Cerebellar cortex (tissue), 1 donor: ENCODE measurements at regions not wholly inside any gene's neighbourhood (a gene's known extent, or its start where the extent isn't known, plus 50 kb on each side); places are given as distances from the start of the nearest gene placed in this dataset.
"Not testable (repeated sequence)": the region's sequence is repeated elsewhere in the genome, so short reads cannot be mapped to it uniquely, and the experiment has no call there.

Experiments
- DNase-seq: peaks from one replicate; pipeline ENCODE4 v3.0.0-alpha.2; 2015; ENCODE audit warnings: low spot score

DNA sequence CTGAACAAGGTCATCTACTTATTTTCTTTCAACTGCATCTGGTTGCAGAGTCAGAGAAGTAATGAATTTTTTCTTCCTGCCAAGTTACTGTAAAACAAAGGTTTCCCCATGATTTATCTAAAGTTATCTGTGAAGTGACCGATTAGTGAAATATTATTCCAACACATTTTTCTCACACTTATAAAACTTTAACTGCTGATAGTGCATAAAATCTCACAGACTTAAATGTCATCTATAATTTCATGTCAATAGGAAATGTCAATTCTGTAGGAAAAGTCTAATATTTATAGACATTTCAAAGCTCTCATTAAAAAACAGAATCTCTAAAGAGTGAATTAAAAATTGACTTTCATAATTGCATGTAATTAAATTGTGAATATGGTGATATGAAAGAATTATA lies 397.2 kb downstream of the SLITRK1 start:
- no peak for DNase-seq

DNA sequence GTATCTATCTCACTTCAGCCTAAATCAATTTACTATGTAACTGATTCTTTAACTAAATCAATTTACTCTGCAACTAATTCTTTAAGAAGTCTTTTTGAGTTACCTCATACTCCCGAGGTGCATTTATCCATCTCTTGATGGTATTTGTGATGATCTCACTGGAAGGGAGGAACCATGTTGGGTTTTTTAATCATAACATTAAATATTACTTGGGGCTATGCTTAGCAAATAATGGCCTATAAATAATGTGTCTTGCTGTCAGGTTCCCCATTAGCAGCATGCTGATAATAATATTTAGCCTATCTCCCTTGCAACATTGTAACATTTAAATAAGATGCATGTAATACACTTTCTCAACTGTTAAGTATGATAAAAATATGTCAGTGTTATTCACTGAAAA lies 411.3 kb downstream of the SLITRK1 start:
- no peak for DNase-seq

DNA sequence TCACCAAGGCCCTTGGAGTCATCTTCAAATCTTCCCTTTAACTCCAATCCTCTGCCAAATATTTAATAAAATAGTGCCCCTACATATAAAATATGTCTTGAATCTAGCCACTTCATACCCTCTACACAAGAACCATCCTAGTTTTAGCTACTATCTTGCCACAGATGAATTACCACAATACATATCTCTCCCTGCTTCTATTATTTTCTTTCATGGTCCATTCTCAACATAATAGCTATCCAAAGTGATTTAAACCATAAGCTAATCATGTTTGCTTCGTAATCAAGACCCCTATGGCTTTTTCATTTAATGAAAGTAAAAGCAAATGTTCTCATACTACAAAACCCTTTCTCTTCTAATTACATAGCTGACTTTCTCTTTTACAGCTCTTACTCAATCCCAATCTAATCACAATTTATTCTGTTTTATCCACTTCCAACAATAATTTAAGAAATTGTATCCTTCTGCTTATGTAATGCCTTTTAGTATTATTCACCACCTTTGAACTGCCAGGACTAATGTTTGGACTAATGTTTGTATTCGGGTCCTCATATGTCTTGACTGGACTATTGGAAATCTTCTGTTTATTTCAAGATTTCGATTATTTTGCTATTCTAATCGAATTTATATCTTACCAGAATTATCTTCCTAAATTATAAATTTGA lies 412.0 kb downstream of the SLITRK1 start:
- no peak for DNase-seq

DNA sequence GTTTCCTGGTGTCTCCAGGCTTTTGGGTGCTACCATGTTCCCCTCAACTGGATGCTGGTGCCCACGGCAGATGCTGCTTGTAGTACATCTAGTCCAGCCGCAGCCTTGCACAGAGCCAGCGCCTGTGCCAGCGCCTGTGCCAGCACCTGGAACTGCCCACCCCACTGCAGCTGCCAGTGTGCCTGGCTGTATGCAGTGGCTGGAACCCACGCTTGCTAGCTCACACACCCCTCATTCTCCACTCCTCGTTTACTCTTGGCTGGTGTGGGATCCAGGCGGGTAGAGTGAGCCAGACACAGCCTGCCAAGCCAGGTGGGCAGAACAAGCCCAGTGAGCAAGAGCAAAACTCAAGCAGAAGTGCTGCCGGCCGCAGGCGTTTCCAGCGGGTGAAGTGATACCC lies 428.6 kb downstream of the SLITRK1 start:
- DNase-seq = no peak

DNA sequence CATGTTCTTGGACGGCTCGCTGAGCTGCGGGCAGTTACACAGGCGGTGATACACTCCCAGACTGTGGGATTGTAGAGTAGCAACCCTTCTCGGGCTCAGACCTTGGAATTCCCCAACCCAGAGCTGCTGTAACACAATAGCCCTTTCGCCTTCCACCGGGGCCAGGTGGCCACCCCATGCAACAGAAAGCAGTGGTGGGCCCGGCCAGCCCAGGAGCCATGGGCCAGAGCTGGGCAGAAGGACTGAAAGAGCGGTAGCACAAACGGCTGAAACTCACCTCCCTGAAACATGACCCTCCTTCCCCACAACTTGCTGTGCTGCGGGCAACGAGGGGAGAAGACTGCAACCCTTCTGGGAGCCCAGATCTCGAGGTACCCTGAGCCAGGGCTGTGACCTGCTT lies 429.0 kb downstream of the SLITRK1 start:
- DNase-seq = no peak

DNA sequence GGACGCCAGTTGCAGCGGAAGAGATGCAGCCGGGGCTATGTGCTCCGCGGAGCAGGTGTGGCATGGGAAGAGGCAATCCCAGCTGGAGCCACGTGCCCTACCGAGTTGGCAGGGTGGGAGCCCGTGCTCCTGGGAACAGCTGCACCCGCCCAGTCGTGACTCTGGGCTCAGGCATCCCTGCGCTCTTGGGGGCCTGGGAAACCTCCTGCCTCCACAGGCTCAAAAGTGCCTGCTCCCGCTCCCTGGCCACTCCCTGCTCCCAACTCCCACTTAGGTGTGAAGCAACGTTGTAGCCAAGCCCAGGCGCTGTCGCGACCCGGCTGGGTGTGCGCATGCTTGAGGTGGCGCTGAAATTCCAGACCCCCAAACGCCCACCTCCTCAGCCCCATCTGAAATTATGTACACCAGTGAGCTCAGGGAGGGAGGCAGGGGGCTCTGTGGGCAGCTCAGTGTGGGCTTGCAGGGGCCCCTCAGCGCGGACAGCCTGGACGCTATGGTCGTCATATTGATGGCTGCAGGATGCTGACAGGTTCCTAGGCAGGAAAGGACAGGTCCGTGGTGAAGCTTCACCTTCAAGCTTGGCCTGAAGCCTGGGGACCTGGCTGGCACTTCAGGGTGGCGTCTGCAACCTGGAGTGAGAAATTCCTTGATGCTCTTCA lies 429.9 kb downstream of the SLITRK1 start:
- no peak for DNase-seq

DNA sequence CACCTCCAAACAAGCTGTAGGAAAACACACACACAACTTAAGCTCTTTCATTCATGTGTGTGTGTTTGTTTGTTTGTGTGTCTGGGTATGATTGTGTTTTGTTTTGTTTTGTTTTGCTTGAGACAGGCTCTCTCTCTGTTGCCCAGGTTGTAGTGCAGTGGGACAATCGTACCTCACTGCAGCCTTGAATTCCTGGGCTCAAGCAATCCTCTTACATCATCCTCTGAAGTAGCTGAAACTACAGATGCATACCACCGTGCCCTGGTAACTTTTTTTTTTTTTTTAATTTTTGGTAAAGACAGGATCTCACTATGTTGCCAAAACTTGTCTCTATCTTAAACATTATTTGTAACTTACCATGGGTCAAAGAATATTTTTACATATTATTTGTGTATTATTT lies 431.7 kb downstream of the SLITRK1 start:
- DNase-seq = no peak

DNA sequence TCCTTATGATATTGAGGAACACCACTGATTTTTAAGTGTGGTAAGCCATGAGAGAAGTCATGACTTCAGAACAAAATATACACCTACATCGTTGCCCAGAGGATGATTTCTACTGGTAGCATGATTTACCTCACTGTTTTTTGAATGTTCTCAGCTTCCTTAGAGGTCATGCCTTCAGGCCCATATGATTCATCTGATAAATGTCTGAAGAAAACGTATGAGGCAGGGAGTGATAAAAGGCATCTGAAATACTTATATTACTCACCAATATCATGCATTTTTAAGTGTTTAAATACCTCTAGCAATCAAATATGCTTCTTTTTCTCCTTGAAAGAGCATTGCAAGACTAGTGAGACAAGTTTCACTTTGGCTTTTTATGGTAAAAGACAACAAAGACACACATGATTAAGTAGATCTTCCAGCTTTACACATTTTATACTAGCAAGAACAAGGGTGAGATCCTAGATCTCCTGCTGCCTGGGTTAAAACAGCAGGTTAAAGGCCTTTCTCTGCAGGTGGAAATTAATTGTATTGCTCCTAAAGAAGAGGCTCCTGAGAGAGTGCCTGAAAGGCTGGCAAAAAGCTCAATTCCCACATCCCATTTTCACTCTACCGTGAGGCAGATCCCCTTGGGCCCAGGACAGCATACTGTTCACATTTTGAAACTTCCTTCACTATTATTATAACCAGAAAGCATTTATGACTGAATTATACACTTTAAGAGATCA lies 432.4 kb downstream of the SLITRK1 start:
- DNase-seq = no peak

DNA sequence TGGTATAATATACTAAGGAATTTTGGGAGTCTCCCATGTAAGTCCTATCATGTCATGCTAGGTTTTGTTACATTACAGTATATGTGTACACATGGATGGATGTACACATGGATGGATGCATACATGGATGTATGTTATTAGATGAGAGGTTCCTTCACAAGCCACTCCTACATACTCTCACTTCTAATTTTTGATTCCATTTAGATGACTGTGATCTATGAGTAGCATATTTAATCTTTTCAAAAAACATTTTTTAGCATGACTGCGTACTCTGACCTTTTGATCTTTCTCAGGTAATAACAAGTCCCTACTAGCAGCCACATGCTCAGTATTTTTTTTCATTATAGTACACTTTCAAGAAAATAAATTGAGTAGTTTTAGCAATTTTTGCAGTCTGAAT lies 441.8 kb downstream of the SLITRK1 start:
- no peak for DNase-seq

DNA sequence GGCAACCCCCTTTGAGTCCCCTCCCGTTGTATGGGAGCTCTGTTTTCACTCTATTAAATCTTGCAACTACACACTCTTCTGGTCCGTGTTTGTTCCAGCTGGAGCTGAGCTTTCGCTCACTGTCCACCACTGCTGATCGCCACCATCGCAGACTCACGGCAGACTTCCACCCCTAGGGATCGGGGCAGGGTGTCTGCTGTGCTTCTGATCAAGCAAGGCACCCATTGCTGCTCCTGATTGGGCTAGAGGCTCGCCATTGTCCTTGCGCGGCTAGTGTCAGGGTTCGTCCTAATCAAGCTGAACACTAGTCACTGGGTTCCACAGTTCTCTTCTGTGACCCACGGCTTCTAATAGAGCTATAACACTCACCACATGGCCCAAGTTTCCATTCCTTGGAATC lies 442.8 kb downstream of the SLITRK1 start:
- not testable (repeated sequence) for DNase-seq

DNA sequence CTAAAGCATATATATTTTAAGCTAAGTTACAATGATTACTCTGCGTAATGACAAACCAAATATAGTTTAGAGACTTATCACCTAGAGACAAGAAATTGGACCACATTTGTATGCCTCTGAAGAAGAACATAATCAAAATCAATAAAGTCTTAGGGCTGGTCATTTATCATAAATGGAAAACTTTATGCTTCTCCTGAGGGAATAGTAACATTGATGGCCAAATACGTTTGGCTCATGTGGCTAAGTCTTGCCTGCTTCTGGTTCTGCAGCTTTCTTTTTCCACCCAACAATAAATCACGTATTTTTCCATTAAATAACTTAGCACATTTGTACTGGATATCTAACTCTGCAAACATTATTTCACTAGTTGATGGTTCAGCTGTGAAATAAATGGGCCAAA lies 458.4 kb downstream of the SLITRK1 start:
- no peak for DNase-seq

DNA sequence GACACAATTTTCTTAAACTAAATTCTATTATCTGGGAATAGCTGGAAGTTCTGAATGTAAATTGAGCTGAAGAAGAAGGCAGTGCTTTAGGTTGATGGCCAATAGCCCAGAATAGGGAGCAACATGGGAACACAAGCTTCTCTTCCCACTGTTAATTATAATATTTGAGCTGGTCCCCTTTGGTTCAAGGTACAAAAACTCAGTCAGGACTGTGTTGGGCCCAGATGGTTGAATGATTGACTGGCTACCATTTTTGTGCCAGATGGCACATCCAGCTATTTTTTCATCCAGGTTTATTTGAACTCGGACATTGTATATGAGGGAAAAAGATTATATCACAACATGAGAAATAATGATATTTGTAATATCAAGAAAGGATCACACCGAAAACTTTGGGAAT lies 458.9 kb downstream of the SLITRK1 start:
- DNase-seq = peak; percentile 70

DNA sequence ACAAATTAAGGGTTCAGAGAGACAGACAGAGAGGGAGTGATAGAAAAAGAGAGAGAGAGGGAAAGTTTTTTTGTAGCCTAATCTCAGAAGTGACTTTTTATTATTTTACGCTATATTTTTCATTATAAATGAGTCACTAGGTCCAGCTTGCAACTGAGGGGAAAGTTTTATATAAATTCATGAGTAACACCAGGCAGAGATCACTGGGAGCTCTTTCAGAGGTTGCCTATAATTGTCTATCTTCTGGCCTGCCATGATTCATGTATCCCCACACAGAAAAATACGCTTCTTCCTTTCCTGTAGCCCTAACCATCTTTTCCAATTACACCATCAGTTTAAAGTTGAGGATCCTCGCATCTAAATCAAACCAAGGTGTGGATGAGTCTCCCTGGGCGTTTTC lies 467.9 kb downstream of the SLITRK1 start:
- DNase-seq = no peak

DNA sequence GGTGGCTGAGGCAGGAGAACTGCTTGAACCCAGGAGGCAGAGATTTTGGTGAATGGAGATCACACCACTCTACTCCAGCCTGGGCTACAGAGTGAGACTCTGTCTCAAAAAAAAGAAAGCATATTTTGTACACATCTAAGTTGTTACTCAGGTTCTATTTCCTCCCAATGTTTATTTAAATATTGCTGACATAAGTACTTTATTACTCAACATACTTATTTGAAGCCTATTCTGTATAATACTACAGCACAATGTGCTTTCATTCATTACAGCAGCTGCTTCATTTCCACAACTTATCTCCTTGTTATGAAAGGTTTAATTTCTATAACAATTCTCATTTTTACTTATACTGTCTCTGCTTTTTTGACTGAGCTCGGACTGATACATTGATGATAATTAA lies 495.7 kb downstream of the SLITRK1 start:
- no peak for DNase-seq

DNA sequence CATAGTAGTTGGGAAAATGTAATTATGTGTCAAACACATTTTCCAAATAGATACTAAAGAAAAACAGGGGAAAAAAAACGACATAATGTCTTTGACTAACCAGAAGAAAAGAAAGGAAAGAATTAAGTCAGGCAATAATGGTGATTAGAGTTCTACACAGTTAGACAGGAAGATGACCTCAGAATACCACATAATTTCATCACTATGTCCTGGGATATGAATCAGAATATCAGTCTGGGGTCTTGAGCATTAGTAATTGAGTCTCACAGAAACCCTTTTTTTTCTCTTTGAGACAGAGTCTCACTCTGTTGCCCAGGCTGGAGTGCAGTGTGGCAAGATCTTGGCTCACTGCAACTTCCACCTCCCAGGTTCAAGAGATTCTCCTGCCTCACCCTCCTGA lies 503.4 kb downstream of the SLITRK1 start:
- no peak for DNase-seq

DNA sequence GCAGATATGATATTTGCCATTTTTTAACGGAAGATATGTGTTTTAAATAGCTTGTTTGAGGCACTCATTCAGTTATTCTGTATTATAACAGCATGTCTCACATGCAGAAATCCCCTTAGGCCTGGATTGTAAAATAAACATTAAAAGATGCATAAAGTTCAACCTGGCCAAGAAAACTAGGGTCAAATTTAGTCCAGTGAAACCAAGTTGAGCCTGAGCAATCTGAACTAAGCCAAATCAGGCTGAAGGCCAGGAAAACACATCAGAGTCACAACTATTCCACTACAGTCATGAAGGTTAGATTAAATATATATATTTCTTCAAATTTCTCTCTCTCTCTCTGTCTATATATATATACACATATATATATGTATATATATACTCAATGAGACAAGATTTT lies 504.8 kb downstream of the SLITRK1 start:
- DNase-seq = no peak

DNA sequence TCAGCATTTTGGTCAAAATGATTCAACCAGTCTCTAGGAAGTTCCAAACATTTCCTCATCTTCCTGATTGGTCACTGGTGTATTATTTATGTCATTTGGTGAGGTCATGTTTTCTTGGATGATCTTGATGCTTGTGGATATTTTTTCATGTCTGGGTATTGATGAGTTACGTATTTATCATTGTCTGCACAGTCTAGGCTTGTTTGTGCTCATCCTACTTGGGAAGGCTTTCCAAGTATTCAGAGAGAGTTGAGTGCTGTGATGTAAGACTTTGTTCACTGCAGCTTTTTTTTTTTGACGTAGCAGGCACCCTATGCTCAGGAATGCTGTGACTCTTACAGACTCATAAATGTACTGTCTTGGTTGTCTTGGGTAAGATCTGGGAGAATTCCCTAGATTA lies 509.5 kb downstream of the SLITRK1 start:
- no peak for DNase-seq

DNA sequence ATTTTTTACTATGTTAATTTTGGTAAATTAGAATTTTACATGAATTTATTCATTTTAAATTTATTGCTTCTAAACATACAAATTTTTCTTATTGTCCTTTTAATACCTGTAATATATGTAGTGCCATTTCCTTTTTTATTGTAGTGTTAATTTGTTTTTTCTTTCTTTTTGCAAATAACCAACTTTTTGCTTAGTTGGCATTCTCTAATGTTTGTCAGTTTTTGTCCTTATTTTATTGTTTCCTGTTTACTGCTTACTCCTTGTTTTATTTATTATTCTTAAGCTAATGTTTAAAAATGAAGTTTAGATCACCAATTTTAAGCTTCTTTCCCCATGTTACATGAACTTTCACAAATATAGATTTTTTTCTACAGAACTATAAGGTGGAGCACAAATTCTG lies 516.6 kb downstream of the SLITRK1 start:
- no peak for DNase-seq

DNA sequence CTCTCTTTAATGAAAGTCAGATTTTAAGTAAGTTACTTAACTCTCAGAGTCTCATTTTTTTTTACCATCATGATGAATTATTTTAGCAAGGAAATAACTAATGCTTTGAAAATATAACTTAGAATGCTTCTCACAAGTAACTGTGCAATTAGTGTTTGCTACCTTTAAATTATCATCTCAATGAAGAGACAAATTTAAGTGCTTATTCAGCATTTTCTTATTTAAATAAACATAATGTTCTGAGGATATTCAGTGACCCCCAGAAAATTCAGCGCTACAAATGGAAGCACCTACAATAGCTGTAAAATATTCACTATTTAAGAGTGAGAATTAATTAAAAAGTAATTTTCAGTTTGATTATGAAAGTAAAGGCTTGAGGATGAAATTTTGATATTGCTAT lies 527.2 kb downstream of the SLITRK1 start:
- DNase-seq = no peak

DNA sequence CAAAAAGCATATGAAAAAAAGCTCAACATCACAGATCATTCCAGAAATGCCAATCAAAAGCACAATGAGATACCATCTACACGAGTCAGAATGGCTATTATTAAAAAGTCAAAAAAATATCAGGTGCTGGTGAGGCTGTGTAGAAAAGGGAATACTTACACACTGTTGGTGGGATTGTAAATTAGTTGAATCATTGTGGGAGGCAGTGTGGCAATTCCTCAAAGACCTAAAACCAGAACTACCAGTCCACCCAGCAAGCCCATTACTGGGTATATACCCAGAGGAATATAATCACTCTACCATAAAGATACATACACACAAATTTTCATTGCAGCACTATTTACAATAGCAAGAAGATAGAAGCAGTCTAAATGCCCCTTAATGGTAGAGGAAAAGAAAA lies 529.9 kb downstream of the SLITRK1 start:
- no peak for DNase-seq

DNA sequence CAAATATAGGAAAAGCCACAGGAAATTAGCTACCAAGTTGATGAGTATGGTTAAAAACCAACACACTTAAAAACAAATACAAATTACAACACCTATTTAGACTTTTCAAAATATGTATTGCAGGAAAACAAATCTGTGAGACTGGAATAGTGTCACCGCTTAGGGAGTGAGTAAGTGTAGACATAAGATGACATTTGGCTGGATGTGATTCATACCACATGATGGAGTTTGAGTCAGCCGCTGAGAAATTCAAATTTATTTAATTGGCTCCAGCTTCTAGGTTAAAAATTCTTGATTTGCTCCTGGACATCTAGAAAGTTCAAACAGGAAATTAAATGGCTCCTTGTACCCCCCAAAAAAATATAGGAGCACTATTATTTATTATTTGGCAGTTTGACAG lies 531.7 kb downstream of the SLITRK1 start:
- DNase-seq = no peak

DNA sequence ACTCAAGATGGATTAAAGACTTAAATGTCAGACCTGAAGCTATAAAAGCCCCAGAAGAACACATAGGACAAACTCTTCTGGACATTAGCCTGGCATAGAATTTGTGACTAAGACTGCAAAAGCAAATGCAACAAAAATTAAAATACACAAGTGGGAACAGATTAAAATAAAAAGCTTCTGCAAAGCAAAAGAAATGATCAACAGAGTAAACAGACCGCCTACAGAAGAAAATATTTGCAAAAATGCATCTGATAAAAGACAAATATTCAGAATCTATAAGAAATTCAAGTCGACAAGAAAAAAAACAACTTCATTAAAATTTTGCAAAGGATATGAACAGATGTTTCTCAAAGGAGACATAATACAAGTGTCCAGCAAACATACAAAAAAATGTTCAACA lies 537.8 kb downstream of the SLITRK1 start:
- DNase-seq = no peak

DNA sequence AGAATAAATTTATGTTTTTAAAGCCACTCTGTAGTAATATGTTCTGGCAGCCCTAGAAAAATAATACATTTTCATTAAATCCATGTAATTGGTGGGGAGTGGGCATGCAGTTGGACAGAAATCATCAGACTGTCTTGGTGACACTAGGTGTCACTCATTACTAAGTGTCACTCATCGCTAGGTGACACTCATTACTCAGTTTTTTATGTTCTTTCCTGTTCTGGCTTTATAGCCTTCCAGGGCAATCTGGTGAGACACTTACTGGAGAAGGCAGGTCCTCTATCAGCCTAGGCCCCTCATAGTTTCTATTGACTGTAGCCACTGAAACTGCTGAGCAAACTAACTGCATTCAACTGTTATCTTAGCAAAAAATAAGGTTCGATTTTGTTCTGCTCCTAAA lies 542.1 kb downstream of the SLITRK1 start:
- no peak for DNase-seq
